HG03460 (cell line): ENCODE measurements at regions not wholly inside any gene's neighbourhood (a gene's known extent, or its start where the extent isn't known, plus 50 kb on each side); places are given as distances from the start of the nearest gene placed in this dataset.
A peak's percentile ranks its signal among the peaks of the same experiment; 100 is the strongest.
"Not testable (repeated sequence)": the region's sequence is repeated elsewhere in the genome, so short reads cannot be mapped to it uniquely, and the experiment has no call there.

Source experiments
- ATAC-seq: cut with Tn5 transposase; IDR thresholded peaks from one replicate; pipeline ENCODE4 v1.9.1; 2021; ENCODE audit not compliant: unreplicated experiment

DNA sequence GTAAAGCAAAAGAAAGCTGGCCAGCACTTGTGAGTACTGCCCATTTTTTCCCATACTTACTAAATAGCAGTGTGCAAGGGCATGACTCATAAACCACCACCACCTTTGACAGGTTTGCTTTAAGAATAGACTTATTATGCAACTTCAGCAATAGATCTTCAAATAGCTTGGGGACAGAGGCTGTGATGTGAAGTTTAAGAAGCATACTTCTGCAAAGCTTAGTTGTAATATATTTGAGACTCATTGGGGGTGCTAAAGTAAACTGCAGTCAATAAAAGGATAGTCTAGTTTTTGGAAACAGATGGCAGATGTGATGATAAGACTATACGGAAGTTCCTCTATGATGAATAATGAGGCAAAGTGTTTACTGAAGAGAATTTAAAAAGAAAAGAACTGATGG, 210.0 kb downstream of the PLA2G4A start:
- no peak for ATAC-seq

GRCh38 chr1:187041104-187041503, 212.4 kb downstream of the PLA2G4A start:
- ATAC-seq: no peak

GRCh38 chr1:187042538-187042937, 213.8 kb downstream of the PLA2G4A start:
- ATAC-seq: no peak

DNA sequence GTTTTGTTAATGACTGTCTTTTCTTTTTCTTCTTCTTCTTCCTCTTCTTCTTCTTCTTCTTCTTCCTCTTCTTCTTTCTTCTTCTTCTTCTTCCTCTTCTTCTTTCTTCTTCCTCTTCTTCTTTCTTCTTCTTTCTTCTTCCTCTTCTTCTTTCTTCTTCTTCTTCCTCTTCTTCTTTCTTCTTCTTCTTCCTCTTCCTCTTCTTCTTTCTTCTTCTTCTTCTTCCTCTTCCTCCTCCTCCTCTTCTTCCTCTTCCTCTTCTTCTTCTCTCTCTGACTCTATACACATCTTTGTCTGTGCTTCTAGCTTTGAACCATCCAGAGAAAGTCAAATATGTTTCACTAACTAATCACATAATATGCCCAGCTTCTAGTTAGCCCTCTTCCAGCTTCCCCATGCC, 214.7 kb downstream of the PLA2G4A start:
- not testable (repeated sequence) for ATAC-seq

DNA sequence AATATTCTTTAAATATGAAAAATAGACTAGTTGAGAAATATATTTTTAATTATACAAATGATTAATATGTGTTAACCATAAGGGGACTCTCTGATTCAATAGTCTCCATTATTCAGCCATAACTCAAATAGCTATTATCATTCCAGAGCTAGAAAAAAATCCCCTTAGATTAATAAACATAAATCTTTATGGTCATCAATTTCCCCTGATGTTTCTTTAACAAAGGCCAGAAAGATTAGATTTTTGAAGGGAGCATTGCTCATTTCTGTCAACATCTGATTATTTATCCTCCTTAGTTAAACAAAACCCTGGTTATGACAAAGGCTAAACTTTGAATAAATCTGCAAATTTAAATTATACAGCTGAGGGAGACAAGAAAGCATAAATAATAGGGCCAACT, 215.7 kb downstream of the PLA2G4A start:
- ATAC-seq: no peak

GRCh38 chr1:187045371-187045770, 216.6 kb downstream of the PLA2G4A start:
- no peak for ATAC-seq

DNA sequence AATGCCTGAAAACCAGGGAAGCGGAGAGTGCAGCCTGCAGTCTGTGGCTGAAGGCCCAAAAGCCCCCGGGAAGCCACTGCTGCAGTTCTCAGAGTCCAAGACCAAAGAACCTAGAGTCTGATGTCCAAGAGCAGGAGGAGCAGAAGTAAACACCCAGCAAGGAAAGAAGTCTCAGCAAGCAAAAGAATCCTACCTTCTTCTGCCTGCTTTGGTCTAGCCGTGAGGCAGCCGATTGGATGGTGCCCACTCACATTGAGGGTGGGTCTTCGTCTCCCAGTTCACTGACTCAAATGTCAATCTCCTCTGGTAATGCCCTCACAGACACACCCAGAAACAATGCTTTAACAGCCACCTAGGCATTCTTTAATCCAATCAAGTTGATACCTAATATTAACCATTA, 217.5 kb downstream of the PLA2G4A start:
- no peak for ATAC-seq

GRCh38 chr1:187047298-187047697, 218.5 kb downstream of the PLA2G4A start:
- no peak for ATAC-seq

GRCh38 chr1:187051618-187052232, 223.0 kb downstream of the PLA2G4A start:
- peak; percentile 80 for ATAC-seq

DNA sequence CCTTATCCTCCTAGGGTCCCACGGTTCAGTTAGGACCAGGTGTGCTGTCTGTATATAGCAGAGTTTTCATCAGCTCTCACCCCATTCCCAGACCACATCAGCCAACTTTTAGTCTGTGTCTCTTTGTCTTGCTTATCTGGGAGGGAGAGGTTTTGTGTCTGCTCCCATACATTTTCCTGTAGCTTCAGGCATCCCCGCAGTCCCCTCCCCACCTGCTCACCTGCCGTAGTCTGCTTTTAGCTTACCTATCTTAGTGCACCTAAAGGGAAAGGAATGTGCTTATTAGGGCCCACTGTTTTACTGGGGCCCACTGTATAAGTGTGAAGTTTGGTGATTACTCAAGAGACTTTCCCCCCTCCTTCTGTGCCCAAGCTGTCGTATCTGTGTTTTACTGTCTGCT, 225.1 kb downstream of the PLA2G4A start:
- no peak for ATAC-seq

DNA sequence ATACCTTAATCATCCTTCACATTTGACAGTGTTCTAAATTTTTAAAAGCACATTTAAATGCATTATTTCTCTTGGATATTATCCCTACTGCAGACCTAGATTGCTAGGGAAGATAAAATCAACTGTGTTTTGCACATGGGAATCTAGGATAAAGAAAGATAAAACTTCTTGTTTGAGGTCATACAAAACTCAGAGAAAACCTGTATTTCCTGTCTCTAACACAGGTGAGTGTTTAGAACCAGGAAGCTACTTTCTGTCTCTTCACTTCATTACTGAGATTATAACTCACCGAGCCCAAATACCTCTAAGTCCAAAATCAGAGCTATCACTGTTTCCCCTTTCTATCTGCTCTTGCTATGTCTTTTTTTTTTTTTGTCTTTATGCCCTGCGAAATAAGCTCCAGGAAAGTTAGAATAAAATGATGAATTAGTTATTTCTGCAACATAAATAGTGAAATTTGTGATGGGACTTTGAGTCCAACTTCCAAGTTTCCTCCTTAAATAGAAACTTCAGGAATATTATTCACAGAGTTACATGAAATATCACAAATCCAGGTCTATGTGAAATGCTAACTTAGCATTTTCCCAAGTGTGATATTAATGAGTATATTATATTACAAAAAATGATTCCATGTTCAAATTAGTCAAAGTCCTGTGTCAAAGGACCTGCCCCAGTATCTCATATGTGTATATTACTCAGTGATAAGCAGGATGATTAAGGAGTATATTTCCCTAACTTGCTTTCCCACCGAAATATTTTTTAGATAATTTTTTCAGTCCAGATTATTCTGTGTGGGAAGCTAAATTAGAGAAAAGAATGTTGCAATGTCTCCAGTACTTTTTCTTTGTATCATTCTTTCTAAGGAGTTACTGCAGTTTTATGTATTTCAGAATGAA, 226.4 kb downstream of the PLA2G4A start:
- no peak for ATAC-seq

GRCh38 chr1:187063271-187063670, 234.5 kb downstream of the PLA2G4A start:
- ATAC-seq: no peak

GRCh38 chr1:187067160-187067559, 238.4 kb downstream of the PLA2G4A start:
- ATAC-seq: no peak

DNA sequence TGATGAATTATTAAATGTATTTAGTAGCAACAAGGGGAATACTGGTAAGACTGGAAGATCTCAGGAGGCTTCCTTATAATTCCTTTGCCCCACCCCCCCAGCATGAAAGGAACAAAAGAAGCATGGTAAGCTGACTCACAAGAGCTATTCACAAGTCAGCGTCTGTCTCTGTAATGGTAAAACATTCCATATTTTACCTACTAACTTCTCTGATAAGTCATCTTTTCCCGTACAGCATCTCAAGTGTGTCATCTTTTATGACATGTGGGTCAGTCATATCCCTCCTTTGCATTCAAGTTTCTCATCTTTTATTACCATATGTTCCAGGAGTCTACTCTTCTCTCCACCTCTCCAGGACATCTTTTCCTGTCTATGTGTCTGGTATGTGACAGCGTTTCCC, 241.3 kb downstream of the PLA2G4A start:
- ATAC-seq: no peak

DNA sequence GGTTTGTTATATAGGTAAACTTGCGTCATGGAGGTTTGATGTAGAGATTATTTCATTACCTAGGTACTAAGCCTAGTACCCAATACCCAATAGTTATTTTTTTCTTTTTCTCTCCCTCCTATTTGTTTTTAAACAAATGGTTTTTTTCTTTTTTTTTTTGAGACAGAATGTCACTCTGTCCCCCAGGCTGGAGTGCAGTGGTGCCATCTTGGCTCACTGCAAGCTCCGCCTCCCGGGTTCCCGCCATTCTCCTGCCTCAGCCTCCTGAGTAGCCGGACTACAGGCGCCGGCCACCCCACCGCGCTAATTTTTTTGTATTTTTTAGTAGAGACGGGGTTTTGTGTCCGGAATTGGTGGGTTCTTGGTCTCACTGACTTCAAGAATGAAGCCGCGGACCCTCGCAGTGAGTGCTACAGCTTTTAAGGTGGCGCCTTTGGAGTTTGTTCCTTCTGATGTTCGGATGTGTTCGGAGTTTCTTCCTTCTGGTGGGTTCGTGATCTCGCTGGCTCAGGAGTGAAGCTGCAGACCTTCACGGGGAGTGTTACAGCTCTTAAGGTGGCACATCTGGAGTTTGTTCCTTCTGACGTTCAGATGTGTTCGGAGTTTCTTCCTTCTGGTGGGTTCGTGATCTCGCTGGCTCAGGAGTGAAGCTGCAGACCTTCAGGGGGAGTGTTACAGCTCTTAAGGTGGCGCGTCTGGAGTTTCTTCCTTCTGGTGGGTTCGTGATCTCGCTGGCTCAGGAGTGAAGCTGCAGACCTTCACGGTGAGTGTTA, 243.7 kb downstream of the PLA2G4A start:
- peak; percentile 64 for ATAC-seq

DNA sequence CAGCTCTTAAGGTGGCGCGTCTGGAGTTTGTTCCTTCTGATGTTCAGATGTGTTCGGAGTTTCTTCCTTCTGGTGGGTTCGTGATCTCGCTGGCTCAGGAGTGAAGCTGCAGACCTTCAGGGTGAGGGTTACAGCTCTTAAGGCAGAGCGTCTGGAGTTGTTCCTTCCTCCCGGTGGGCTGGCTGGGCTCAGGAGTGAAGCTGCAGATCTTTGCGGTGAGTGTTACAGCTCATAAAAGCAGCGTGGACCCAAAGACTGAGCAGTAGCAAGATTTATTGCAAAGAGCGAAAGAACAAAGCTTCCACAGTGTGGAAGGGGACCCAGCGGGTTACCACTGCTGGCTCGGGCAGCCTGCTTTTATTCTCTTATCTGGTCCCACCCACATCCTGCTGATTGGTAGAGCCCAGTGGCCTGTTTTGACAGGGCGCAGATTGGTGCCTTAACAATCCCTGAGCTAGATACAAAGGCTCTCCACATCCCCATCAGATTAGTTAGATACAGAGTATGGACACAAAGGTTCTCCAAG, 244.3 kb downstream of the PLA2G4A start:
- peak; percentile 26 for ATAC-seq

GRCh38 chr1:187073634-187074245, 245.0 kb downstream of the PLA2G4A start:
- ATAC-seq: not testable (repeated sequence)

- no peak for ATAC-seq
These were observed 245.8 kb downstream of the PLA2G4A start for GRCh38 chr1:187074445-187075048.

GRCh38 chr1:187076922-187077321, 248.2 kb downstream of the PLA2G4A start:
- no peak for ATAC-seq

- no peak for ATAC-seq
These were observed 249.6 kb downstream of the PLA2G4A start for GRCh38 chr1:187078321-187078720.

- ATAC-seq: no peak
These were observed 250.2 kb downstream of the PLA2G4A start for GRCh38 chr1:187078916-187079315.
